Gastrocnemius medialis (tissue), 4 donors: ENCODE measurements at regions not wholly inside any gene's neighbourhood (a gene's known extent, or its start where the extent isn't known, plus 50 kb on each side); places are given as distances from the start of the nearest gene placed in this dataset.

Experiments used
- CTCF ChIP-seq, 5 experiments: fragments of 450-650 bp in 3 of 5; fragments of 200-600 bp in 2 of 5; sonication (generic) in 2 of 5; IDR thresholded peaks in 4 of 5; conservative IDR thresholded peaks in 1 of 5; 1 replicate in 4 of 5; 2 replicates in 1 of 5; pipeline ENCODE4 v1.5.1; 2016 to 2019; ENCODE audit warnings: antibody characterized with exemption in 5 of 5, mild to moderate bottlenecking in 3 of 5, moderate library complexity in 3 of 5
- POLR2A ChIP-seq, 2 donors: fragments of 450-650 bp; IDR thresholded peaks; one replicate each; pipeline ENCODE4 v1.6.1; 2017; ENCODE audit warnings: antibody characterized with exemption in 2 of 2, mild to moderate bottlenecking in 2 of 2, moderate library complexity in 2 of 2

- TF ChIP-seq CTCF (IDR thresholded peaks at IDR 0.05 in 4 of 5, conservative IDR thresholded peaks at IDR 0.05 in 1 of 5), result no peak
- TF ChIP-seq POLR2A (IDR thresholded peaks at IDR 0.05), result no peak
Measured at GRCh38 chr4:159547645-159548308, 444.9 kb downstream of the RAPGEF2 start.
